ENCODE measurements at regions not wholly inside any gene's neighbourhood (a gene's known extent, or its start where the extent isn't known, plus 50 kb on each side); places are given as distances from the start of the nearest gene placed in this dataset.

DNA sequence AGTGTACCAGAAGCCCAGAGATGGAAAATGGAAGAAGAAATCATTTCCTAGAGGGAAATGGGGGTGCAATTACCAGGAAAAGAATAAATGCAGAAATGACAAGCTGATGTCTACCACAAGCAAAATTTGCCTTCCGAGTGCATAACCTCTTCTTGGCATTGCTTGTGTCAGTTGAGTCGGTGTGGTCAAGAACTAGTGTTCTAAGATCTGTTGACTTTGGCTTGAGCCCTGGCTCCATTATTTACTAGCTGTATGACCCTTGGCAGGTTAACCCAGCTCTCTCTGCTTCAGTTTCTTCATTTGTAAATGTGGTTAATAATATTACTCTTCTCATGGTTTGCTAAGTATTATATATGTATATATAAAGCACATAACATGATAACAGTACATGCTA, 273.0 kb upstream of the IRX5 start:
- Histone ChIP-seq H3K27ac (no peak overlapping the region), H3K4me2 (no peak overlapping the region), H4K20me1 (ENCODE audit: insufficient read depth) (no peaks in the 10 kb centered on the region), H3K9ac (no peak overlapping the region), H3K4me3 (IDR thresholded peaks at IDR 0.05; ENCODE audit: insufficient read depth, low read depth, low read length) (no peak overlapping the region), H3K79me2 (ENCODE audit: insufficient read depth, low read depth) (no peaks in the 10 kb centered on the region), H3K4me1 (ENCODE audit: low read depth, poor library complexity, severe bottlenecking) (no peaks in the 10 kb centered on the region), H3K27me3 (ENCODE audit: insufficient read depth, low read depth) (no peaks in the 10 kb centered on the region), H3K36me3 (ENCODE audit: insufficient read depth) (no peaks in the 10 kb centered on the region), H2AFZ (ENCODE audit: low read depth) (no peak overlapping the region)
- TF ChIP-seq CTCF (conservative IDR thresholded peaks at IDR 0.05; ENCODE audit: low read depth, low read length), result no peak

DNA sequence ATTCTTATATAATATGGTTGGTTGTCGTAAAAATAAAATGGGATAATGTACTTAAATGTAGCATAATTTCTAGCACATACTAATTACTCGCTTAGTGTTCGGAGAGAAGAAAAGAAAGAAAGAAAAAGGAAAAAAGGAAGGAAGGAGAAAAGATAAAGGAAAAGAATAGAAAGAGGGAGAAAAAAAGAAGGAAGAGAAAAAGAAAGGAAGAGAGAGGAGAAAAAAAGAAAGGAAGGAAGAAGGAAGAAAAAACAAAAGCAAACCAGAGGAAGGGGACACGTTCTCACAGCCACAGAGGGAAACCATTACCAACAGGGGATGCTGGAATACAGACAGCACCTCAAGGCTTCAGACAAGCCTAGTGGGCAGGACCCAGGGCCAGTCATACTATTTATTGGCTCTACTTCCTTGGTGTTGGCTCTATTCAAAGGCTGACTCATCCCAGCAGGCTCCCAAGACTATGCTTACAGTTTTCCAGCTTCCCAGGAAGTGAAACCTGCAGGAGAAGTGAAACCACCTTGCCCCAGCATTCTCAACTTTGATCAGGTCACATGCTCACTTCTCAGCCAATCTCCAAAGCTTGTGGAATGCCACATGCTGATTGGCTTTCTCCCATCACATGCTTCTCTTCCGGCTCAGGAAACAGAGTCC, 273.5 kb upstream of the IRX5 start:
- H3K4me2 ChIP-seq, result no peak overlapping the region
- no peaks in the 10 kb centered on the region for H3K36me3 ChIP-seq (ENCODE audit: insufficient read depth)
- no peaks in the 10 kb centered on the region for H4K20me1 ChIP-seq (ENCODE audit: insufficient read depth)
- H3K4me3 ChIP-seq (IDR thresholded peaks at IDR 0.05; ENCODE audit: insufficient read depth, low read depth, low read length), result no peak overlapping the region
- no peaks in the 10 kb centered on the region for H3K79me2 ChIP-seq (ENCODE audit: insufficient read depth, low read depth)
- no peak overlapping the region for H3K9ac ChIP-seq
- H3K27me3 ChIP-seq (ENCODE audit: insufficient read depth, low read depth), result no peaks in the 10 kb centered on the region
- TF ChIP-seq CTCF (conservative IDR thresholded peaks at IDR 0.05; ENCODE audit: low read depth, low read length), result no peak
- H3K27ac ChIP-seq, result no peak overlapping the region
- no peak overlapping the region for H2AFZ ChIP-seq (ENCODE audit: low read depth)
- H3K4me1 ChIP-seq (ENCODE audit: low read depth, poor library complexity, severe bottlenecking), result no peaks in the 10 kb centered on the region

- no peak overlapping the region for H3K27ac ChIP-seq
- no peaks in the 10 kb centered on the region for H3K4me1 ChIP-seq (ENCODE audit: low read depth, poor library complexity, severe bottlenecking)
- H3K4me2 ChIP-seq, result no peak overlapping the region
- H3K4me3 ChIP-seq (IDR thresholded peaks at IDR 0.05; ENCODE audit: insufficient read depth, low read depth, low read length), result no peak overlapping the region
- no peaks in the 10 kb centered on the region for H3K36me3 ChIP-seq (ENCODE audit: insufficient read depth)
- H2AFZ ChIP-seq (ENCODE audit: low read depth), result no peak overlapping the region
- no peak for TF ChIP-seq CTCF (conservative IDR thresholded peaks at IDR 0.05; ENCODE audit: low read depth, low read length)
- no peaks in the 10 kb centered on the region for H3K79me2 ChIP-seq (ENCODE audit: insufficient read depth, low read depth)
- H3K27me3 ChIP-seq (ENCODE audit: insufficient read depth, low read depth), result no peaks in the 10 kb centered on the region
- H4K20me1 ChIP-seq (ENCODE audit: insufficient read depth), result no peaks in the 10 kb centered on the region
- H3K9ac ChIP-seq, result no peak overlapping the region
Measured at GRCh38 chr16:54655121-54655590, 275.5 kb upstream of the IRX5 start.

GRCh38 chr16:54654429-54654828, 276.2 kb upstream of the IRX5 start:
- H3K36me3 ChIP-seq (ENCODE audit: insufficient read depth), result no peaks in the 10 kb centered on the region
- no peaks in the 10 kb centered on the region for H3K27me3 ChIP-seq (ENCODE audit: insufficient read depth, low read depth)
- H3K4me3 ChIP-seq (IDR thresholded peaks at IDR 0.05; ENCODE audit: insufficient read depth, low read depth, low read length), result no peak overlapping the region
- no peaks in the 10 kb centered on the region for H3K79me2 ChIP-seq (ENCODE audit: insufficient read depth, low read depth)
- H3K4me1 ChIP-seq (ENCODE audit: low read depth, poor library complexity, severe bottlenecking), result no peaks in the 10 kb centered on the region
- no peak overlapping the region for H3K27ac ChIP-seq
- TF ChIP-seq CTCF (conservative IDR thresholded peaks at IDR 0.05; ENCODE audit: low read depth, low read length), result no peak
- no peak overlapping the region for H3K4me2 ChIP-seq
- H3K9ac ChIP-seq, result no peak overlapping the region
- no peaks in the 10 kb centered on the region for H4K20me1 ChIP-seq (ENCODE audit: insufficient read depth)
- no peak overlapping the region for H2AFZ ChIP-seq (ENCODE audit: low read depth)
